ENCODE measurements at regions not wholly inside any gene's neighbourhood (a gene's known extent, or its start where the extent isn't known, plus 50 kb on each side); places are given as distances from the start of the nearest gene placed in this dataset.

DNA sequence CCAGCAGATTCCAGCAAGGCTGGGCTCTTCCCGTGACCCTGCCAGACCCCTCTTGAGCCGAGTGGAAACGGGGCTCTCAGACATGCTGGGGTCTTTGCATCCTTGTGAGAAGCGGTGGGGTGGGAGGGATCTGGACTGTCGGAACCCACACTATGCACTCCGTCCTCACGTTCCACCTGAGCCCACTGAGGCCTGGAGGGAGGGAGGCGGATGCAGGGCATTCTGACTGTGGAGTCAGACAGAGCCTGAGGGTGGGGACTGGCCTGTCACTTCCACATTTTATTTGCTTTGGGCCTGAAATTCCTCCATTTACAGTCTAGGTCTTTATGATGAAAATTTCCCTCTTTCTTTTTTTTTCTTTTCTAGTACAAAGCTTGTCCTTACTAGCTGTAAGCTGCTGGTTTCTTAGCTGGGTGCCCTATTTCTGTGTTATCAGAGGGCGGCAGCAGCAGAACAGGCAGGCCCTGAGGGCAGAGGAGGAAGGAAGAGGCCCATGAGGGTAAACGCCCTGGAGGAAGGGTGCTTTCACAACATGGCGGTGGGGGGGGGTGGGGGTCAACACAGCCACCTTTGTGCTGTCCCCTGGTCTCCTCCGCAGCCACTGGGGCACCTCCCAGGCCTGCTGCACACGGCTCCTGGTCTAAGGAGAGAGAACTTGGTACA lies 373.5 kb upstream of the MYT1L start:
- DNase-seq: no peak

DNA sequence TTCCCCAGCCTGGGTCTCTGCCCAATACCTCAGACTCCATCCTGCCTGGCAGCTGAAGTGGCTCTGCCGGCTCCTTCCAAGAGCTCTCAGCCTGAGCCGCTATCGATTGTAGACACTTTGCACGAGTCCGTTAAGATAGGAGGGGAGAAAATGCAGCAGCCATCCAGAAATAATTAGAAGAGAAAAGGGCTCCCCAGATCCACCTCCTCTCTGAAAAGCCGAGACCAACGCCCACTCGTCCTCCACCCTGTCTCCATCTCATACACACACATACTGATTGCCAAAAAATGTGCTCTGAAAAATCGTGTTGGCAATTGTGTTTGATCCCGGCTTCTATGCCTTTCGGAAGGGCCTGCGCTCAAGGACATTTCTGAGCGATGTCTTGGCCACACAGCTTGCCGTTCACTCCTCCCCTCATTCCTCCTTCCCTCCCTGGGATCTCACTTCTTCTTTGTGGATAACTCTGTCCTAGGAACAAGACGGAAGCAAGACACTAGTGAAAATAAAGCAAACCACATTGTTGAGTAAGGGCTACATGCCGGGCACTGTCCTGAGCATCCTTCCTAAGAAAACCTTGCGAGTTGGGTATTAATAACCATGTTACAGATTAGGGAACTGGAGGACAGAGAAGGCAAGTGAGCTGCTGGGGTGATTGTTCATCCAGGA lies 372.8 kb upstream of the MYT1L start:
- DNase-seq: no peak

DNA sequence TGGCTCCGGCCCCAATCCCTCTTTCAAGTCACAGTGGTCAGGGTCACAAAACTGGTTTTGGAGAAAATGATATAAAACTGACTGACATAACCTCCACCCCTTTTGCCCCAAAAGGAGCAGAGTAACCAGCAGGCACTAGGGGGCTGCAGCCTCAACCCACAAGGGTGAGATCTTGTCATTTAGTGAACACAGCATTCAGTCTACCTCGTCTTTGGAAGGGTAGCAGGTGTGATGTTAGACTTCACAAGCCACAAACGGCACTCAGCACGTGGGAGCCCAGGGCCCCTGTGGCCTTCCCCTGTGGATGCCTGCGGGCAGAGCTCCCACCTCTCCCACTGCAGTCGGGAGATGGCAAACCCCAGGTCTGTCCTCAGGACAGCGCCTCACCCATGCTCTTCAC lies 372.1 kb upstream of the MYT1L start:
- DNase-seq: no peak

DNA sequence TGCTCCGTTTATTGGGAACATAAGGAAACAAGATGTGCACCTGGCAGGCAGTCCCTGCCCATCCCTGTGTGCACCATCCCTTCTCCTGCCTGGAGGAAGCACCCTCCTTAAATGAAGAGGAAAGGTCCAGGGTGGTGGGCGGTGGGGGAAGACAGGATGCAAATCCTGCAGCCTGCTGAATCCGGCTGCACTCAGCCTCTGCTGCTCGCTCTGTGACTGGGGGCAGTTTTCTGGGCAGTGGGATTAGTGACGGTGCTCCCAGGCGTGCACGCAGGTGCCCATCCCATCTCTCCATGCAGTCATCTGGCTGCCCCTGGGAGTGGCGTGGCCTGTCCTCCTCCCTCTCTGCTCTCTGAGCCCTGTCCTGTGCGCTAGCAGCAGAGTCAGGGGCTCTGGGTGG lies 371.3 kb upstream of the MYT1L start:
- no peak for DNase-seq

DNA sequence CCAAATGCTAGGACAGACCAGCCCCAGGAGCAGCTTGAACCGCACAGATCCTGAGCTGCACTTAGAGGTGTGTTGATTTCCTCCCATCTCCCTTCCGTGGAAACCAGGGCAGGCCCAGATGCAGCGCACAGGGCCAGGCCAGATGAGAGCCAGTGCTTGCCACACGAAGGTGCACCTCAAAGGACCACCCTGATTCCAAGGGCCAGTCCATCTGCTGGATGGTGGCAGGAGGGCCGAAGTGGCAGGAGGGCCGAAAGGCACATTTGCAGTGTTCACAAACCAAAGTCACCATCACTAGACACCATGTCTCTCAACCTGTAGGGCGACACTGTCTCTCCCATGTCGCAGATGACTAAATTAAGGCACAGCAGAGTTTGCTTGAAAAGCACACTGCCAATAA lies 370.7 kb upstream of the MYT1L start:
- no peak for DNase-seq

- DNase-seq: no peak
These were observed 370.2 kb upstream of the MYT1L start for GRCh38 chr2:2701176-2701781.

DNA sequence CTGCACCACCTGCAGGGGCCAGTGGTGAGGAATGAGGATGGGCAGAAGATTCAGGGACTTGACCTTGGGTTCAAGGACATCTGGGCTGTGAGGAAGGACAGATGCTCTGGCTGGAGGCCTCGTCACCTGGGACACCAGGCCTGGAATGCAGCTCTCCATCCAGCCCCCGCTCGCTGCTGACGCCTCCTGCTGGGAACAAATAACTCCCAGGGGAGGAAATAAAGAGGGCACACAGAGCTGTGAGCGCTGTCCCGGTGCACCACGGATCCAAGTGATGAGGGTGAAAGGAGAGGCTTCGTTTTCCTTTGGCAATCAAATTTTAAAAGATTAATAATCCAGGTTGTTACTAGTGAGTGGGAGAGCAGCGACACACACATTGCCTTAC lies 368.0 kb upstream of the MYT1L start:
- DNase-seq: no peak

DNA sequence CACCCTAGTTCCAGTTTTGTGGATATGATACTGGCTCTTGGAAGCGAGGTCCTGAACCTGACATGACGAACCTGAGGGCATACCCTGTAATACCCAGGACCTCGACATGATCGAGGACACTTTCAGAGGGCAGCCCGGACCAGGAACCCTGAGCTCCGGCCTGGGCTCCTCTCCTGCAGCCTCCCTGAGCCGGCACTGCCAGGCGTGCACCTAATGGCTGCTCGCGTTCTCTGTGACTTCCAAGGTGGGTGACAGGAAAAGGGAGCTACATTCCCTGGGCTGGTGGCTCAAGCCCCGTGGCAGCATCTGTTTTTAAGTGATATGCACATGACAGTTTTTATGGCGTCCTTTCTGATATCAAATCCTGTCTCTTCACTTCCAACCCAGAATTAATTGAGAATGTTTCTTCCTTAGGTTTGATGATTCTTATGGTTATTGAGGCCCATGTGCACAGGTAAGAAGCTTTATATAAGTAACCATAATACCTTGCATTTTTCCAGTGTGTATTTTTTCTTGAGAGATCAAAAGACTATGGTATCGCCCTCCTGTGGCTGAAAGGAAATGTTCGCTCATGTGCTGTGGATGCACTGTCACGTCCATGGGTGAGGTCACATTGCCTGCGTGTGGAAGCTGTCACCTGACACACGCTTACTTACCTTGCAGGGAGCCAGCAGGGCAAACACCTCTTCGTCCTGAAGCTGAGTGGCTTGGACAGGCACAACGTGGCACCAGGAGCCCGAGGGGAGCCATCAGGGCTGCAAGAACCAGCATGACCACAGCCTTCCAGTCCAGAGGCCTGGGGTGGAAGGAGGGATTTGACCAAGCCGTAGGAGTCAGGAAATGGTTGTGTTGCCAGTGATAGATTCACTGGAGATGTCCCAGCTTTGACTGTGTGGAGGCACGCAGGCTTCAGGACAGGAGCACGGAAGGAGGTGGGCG lies 367.4 kb upstream of the MYT1L start:
- no peak for DNase-seq

GRCh38 chr2:2696733-2697455 lies 365.8 kb upstream of the MYT1L start:
- DNase-seq: no peak

GRCh38 chr2:2696325-2696724 lies 365.2 kb upstream of the MYT1L start:
- DNase-seq: no peak

GRCh38 chr2:2694746-2695145 lies 363.7 kb upstream of the MYT1L start:
- no peak for DNase-seq

DNA sequence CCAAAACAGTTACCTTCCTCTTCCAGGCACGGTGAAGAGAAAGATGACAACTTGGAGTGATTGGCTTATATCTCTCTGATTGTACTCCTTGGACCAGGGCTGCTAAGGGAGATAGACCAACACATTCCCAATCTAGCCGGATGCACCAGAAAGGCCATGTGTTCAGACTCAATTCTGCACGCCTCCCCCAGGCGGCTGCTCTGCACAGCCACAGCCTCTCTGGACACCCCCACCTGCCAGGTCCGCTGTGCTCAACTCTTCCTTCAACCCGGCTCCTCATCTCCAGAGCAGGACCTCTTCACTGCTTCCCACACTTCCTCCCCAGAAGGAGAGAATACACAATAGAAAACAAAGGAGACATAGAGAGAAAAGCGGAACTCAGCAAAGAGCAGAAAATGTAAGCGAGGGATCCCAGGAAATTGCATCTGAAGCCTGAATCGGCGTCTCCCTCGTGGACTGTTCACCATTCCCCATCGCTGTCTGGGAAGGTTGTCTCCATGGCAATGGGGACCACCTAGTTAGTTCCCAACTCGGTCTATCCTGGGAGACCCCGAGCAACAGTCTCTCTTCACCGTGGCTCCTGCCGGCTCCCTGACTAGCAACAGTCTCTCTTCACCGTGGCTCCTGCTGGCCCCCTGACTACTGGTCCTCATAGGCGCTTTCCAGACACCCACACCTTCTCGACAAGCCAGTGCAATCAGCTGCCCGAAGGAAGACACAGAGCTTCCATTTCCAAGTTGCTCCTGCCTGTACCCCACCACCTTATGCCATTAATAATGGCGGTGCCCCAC lies 361.7 kb upstream of the MYT1L start:
- DNase-seq: no peak

DNA sequence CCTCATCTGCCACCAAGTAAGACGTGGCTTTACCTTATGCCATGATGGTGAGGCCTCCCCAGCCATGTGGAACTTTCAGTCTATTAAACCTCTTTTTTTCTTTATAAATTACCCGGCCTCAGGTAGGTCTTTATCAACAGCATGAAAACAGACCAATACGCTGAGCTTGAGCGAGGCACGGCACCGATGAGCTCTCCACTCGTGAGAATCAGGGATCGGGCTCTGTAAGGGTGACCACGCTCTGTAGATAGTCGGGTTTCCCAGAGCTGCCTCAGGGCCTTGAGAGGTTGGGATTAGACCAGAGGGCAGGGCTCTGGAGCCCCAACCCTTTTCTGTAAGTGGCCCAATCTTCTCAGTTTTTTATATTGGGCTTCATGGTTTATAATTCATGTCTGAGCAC lies 360.3 kb upstream of the MYT1L start:
- no peak for DNase-seq

DNA sequence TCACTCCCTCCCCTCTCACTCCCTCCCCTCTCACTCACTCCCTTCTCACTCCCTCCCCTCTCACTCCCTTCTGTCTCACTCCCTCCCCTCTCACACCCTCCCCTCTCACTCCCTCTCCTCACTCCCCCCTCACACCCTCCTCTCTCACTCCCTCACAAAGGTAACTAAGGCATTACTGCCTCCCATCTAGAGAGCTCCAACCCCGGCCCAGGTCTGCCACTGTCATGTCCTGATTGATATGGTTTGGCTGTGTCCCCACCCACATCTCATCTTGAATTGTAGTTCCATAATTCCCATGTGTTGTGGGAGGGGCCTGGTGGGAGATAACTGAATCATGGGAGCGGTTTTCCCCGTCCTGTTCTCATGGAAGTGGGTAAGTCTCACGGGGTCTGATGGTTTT lies 359.9 kb upstream of the MYT1L start:
- DNase-seq: no peak

GRCh38 chr2:2689306-2689705 lies 358.2 kb upstream of the MYT1L start:
- no peak for DNase-seq

GRCh38 chr2:2688254-2688653 lies 357.2 kb upstream of the MYT1L start:
- DNase-seq: no peak

DNA sequence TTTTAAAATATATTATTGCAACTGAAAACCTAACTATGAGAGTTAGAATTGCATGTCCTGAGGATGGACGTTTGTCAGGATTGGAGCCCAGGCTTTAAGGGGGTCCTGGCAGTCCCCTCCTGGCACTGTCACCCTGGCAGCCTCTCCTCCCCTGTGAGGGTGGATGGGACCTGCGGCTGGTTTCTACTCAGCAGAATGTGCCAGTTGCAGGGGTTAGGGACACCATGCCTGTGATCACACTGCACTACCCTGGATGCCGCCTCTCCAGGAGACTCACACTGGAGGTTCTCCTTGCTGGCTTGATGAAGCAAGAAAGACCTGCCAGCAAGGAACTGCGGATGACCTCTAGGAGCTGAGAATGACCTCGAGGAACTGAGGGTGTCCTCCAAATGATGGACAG lies 356.7 kb upstream of the MYT1L start:
- no peak for DNase-seq

DNA sequence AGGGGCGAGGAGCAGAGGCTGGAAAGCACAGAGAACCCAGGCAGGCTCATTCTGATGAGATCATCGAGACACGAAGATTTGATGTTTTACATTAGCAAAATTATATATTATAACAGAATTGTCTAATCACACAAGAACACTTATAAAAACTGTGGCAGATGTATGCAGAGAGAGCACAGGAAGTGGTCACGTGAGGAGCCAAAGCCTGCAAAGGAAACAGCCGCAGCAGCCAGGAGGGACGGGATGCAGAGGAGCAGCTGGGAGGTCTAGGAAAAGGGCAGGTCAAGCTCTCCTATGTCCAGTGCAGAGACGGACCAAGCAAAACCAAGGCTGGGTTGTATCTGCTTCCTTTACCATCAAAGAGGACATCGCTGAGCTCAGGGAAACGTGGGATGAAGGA lies 355.1 kb upstream of the MYT1L start:
- DNase-seq: no peak

GRCh38 chr2:2683606-2684224 lies 352.6 kb upstream of the MYT1L start:
- no peak for DNase-seq

DNA sequence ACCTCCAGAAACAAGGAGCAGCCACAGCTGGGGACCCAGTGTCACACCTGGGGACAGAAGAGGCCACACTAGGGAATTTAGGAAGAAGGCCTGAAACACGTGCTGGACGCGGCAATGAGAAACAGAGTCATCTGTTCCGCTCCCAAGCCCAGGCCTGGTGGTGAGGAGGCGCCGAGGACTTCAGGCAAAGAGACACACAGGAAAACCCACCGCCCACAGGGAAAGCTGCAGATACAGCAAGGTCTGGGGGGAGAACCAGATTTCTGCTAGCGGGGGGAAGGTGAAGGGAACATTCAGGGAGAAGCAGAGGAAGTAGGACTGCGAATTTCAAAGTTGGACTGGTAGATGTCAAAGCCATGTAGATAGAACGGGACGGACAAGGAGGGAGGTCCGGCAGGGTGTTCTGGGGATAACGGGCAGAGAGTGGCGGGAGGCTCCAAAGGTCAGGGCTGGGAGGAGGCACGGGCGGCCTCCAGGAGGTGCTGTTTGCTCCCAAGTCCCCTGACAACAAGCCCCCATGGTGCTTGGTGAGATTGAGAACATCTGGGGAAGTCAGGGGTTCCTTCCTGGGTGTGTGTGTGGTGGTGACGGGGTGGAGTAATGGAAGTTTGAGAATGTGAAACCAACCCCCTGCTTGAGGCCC lies 351.7 kb upstream of the MYT1L start:
- DNase-seq: no peak

GRCh38 chr2:2681711-2682251 lies 350.7 kb upstream of the MYT1L start:
- no peak for DNase-seq
